SK-N-MC (cell line): ENCODE measurements at regions not wholly inside any gene's neighbourhood (a gene's known extent, or its start where the extent isn't known, plus 50 kb on each side); places are given as distances from the start of the nearest gene placed in this dataset.

Experiments
- EZH2 ChIP-seq: fragments of 200-600 bp; sonication (generic); IDR thresholded peaks from one replicate; pipeline ENCODE4 v1.6.1; 2017; ENCODE audit warnings: antibody characterized with exemption
- FOXP2 ChIP-seq: optimal IDR thresholded peaks from 2 replicates; pipeline ENCODE3; 2011; ENCODE audit warnings: mild to moderate bottlenecking, moderate library complexity; ENCODE audit not compliant: insufficient read depth; ENCODE audit errors: extremely low read length, control extremely low read depth
- POLR2AphosphoS5 ChIP-seq: IDR thresholded peaks from 2 replicates; pipeline ENCODE4 v1.6.1; 2012; ENCODE audit warnings: mild to moderate bottlenecking, low read depth, low read length, borderline replicate concordance

GRCh38 chr11:38060920-38061319, 1462.9 kb upstream of the RAG2 start:
- TF ChIP-seq EZH2 (no peak), POLR2AphosphoS5 (no peak), FOXP2 (no peak)
